ENCODE measurements at regions not wholly inside any gene's neighbourhood (a gene's known extent, or its start where the extent isn't known, plus 50 kb on each side); places are given as distances from the start of the nearest gene placed in this dataset.

GRCh38 chr2:100660851-100661584, 98.2 kb downstream of the PDCL3 start:
- DNase-seq (ENCODE audit: low spot score) = no peak

DNA sequence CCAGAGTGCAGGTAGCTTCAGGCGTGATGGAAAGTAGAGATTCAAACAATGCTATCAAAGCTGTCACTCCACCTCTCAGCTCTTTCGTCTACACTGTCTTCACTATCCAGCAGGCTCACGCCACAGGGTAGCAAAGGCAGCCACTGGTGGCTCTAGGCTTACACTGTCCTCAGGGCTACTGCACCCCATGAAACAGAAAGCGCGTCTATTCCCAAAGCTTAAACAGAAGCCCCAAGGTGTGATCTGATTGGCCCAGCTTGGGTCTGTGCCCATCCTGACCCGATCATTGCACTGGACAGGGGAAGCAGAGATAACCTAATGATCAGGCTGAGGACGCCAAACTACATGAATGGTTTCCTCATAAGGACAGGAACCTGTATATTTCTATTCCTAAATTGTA, 100.1 kb downstream of the PDCL3 start:
- DNase-seq (ENCODE audit: low spot score) = no peak

GRCh38 chr2:100664021-100664755, 101.4 kb downstream of the PDCL3 start:
- DNase-seq (ENCODE audit: low spot score) = no peak

- no peak for DNase-seq (ENCODE audit: low spot score)
Measured at GRCh38 chr2:100664756-100665101, 101.9 kb downstream of the PDCL3 start.

DNA sequence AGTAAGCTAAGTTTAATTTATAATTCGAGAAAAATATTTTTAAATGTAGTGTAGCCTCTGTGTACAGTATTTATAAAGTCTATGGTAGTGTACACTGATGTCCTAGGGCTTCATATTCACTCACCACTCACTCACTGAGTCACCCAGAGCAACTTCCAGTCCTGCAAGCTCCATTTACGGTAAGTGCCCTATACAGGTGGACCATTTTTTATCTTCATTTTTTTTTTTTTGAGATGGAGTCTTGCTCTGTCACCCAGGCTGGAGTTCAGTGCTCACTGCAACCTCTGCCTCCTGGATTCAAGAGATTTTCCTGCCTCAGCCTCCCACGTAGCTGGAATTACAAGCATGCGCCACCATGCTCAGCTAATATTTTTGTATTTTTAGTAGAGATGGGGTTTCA, 104.2 kb downstream of the PDCL3 start:
- no peak for DNase-seq (ENCODE audit: low spot score)

DNA sequence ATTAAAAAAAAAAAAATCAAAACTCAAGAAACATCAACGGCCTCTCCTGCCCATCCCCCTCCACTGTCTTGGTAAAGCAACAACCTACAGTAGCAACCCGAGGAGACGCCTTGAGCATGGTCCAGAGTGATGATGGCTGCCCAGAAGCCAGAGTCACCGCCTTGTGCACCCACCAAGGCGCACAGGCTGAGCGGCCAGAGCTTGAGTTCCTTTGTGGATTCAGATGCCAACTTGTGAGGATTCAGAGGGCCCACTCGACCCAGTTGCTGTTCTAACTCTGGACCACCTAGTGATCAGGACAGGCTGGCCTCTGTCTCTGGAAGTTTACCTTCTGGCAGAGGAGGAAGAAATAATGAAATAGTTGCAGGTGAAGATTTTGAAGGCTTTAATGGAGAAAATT, 105.0 kb downstream of the PDCL3 start:
- DNase-seq (ENCODE audit: low spot score) = no peak

GRCh38 chr2:100670232-100670631, 107.4 kb downstream of the PDCL3 start:
- no peak for DNase-seq (ENCODE audit: low spot score)

DNA sequence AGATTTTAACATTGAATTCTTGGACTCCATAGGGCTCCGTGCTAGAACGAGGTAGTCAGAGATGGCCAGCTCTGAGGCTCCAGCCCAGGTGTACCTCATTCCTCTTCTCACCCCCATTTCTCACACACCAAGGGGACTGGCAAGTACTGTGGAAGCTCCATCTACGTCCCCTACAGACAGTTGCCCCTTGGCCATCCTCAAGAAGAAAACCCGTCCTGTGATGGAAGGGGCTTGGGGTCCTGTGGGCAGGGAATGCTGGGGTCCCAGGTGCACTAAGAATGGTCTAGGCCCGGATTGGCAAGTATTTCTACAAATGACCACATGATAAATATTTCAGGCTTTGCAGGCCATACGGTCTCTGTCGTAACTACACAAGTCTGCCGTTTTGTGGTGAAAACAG, 110.3 kb downstream of the PDCL3 start:
- no peak for DNase-seq (ENCODE audit: low spot score)

- DNase-seq (ENCODE audit: low spot score) = no peak
Measured at GRCh38 chr2:100673691-100674485, 111.1 kb downstream of the PDCL3 start.

GRCh38 chr2:100674666-100675065, 111.9 kb downstream of the PDCL3 start:
- no peak for DNase-seq (ENCODE audit: low spot score)

- DNase-seq (ENCODE audit: low spot score) = no peak
Measured at GRCh38 chr2:100675373-100675772, 112.6 kb downstream of the PDCL3 start.

DNA sequence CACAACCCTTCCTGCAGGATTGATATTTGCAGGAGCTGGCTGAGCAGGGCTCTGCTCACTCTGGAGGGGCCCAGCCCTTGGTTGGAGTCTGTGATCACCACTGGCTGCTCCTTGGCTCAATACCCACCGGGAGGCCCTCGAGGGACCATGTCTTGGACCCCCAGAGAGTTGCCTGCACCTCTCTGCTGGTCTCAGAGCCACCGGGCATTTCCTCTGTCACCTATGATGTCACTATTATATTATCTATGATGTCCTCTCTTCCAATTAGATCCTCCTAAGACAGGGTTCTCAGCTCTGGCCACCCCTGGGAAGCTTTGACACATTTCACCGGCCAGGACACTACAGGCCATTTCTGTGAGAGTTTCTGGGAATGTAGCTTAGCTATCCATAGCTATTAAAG, 113.1 kb downstream of the PDCL3 start:
- no peak for DNase-seq (ENCODE audit: low spot score)

- no peak for DNase-seq (ENCODE audit: low spot score)
Measured at GRCh38 chr2:100676346-100676745, 113.6 kb downstream of the PDCL3 start.

- no peak for DNase-seq (ENCODE audit: low spot score)
Measured at GRCh38 chr2:100677611-100678185, 114.9 kb downstream of the PDCL3 start.

- DNase-seq (ENCODE audit: low spot score) = no peak
Measured at GRCh38 chr2:100679211-100679610, 116.4 kb downstream of the PDCL3 start.

DNA sequence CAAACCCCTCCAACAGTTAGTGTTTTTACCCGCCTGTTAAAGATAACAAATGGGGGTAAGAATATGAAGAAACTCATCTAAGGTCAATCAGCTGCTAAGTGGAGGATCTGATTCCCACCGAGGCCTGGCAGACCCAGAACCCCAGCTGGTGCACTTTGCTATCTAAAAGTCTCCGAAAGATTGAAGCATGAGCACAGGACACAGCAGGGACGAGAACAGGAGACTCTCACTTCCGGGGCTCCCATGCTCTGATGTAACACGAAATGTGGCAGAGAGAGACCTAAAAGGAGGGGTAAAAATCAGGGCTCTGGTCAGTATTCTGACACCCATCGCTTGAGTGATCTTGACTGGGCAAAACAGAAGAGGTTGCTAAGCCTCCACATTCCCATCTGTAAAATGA, 119.7 kb downstream of the PDCL3 start:
- no peak for DNase-seq (ENCODE audit: low spot score)

- DNase-seq (ENCODE audit: low spot score) = no peak
Measured at GRCh38 chr2:100683231-100683630, 120.4 kb downstream of the PDCL3 start.

DNA sequence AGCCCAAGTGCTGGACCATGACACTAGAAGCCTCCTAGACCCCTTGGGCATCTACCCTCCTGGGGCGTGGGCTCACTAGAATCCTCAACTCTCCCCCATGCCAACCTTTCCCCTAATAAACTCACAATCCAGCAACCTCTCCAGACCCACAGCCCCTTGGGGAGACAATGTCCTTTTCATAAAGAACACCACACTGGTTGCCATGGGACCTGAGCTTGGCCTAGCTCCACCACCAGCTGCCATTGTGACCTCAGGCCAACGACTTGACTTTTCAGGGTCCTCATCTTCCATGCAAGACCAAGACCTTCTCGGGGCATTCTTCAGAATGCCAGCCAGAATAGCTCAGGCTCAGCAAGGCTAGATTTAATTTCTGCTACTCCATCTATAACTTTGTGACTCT, 128.1 kb upstream of the NPAS2 start:
- no peak for DNase-seq (ENCODE audit: low spot score)

GRCh38 chr2:100692381-100692780, 127.6 kb upstream of the NPAS2 start:
- DNase-seq (ENCODE audit: low spot score) = no peak

DNA sequence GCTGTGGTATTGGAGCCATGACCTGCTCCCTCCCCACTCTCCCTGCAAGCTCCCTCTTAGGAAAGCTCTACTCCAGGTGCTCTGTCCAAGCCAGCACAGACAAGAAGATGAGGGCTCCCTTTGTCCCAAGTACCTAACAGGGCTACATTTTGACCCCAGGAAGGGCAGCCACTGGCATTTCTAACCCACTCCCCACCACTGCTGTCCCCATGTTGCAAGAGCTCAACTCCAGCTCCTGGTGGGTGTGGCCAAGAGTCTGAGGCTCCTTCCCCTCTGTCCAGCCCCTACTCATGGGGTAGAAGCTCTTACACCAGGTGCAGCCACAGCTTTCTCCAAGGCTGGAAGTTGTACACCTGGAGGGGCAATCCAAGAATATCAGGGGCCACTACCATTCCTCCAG, 127.0 kb upstream of the NPAS2 start:
- DNase-seq (ENCODE audit: low spot score) = no peak

- no peak for DNase-seq (ENCODE audit: low spot score)
Measured at GRCh38 chr2:100699131-100699530, 120.8 kb upstream of the NPAS2 start.

DNA sequence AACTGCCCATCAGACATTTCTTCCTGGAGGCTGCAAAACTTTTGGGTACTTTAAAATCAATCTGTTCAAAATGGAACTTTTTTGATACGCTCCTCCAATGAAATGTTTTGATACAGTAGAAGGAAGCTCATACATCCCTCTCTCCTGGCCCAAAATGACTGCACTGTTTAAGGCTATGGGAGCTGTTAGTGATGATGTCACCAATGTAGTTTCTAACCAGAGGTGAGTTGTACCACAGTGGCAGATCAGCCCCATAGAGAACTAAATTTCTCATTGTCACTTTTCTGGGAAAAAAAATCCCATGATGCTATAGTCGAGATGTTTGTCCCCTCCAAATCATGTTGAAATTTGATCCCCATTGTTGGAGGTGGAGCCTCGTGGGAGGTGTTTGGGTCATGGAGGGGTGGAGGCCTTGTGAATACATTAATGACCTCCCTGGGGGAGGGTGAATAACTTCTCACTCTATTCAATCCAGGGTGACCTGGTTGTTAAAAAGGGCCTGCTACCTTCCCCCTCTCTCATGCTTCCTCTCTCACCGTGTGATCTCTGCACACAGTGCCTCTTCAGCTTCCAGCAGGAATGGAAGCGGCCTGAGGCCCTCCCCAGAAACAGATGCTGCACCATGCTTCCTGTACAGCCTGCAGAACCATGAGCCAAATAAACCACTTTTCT, 117.4 kb upstream of the NPAS2 start:
- DNase-seq (ENCODE audit: low spot score) = no peak

Measured in HuH-7.5 (cell line).